ENCODE measurements at regions not wholly inside any gene's neighbourhood (a gene's known extent, or its start where the extent isn't known, plus 50 kb on each side); places are given as distances from the start of the nearest gene placed in this dataset.

GRCh38 chr4:188573104-188573503 is 433.9 kb downstream of the TRIML1 start:
- H3K36me3 Mint-ChIP-seq: no peaks in the 10 kb centered on the region
- no peak for DNase-seq
- H3K9me3 Mint-ChIP-seq: peaks cover 5 to 38% (median 16%) of the 10 kb centered on the region in 9 donors
- H3K27ac Mint-ChIP-seq: no peak overlapping the region
- no peaks in the 10 kb centered on the region for H3K27me3 Mint-ChIP-seq
- no peak overlapping the region for H3K4me3 Mint-ChIP-seq
- no peak for ATAC-seq
- POLR2A ChIA-PET: no interaction called here
- H3K4me1 Mint-ChIP-seq: peaks cover 0 to 3% (median 0%) of the 10 kb centered on the region in 4 donors

GRCh38 chr4:188578657-188579056 is 439.4 kb downstream of the TRIML1 start:
- DNase-seq: no peak
- Mint-ChIP-seq H3K36me3 (no peaks in the 10 kb centered on the region), H3K9me3 (peaks cover 8 to 37% (median 14%) of the 10 kb centered on the region in 9 donors), H3K4me3 (no peak overlapping the region), H3K27ac (no peak overlapping the region), H3K27me3 (no peaks in the 10 kb centered on the region), H3K4me1 (peaks cover 0 to 3% (median 0%) of the 10 kb centered on the region in 4 donors)
- no peak for ATAC-seq
- POLR2A ChIA-PET: no interaction called here

DNA sequence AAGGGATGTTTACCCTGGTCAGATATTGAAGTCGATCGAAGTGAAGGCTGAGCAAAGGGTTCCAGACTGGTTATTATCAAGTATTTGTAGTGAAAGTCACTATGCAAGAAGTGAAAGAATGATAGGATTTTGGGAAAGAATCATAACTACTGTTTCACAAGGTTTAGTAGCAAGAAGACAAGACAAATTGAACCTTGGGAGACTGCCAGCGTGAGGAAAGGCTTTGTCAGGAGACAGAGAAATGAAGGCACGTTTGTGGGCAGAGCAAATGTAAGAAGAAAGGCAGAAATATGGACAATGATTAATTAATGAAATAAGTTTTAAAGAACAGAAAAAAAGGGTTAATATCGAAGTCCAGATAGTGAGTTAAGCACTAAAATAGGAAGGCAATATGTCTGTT is 456.8 kb downstream of the TRIML1 start:
- Mint-ChIP-seq H3K4me1 (no peaks in the 10 kb centered on the region), H3K9me3 (peaks cover 0 to 36% (median 10%) of the 10 kb centered on the region in 9 donors), H3K27ac (no peak overlapping the region), H3K27me3 (no peaks in the 10 kb centered on the region), H3K4me3 (no peak overlapping the region), H3K36me3 (no peaks in the 10 kb centered on the region)
- ATAC-seq (no peak), DNase-seq (no peak)
- POLR2A ChIA-PET: no interaction called here

DNA sequence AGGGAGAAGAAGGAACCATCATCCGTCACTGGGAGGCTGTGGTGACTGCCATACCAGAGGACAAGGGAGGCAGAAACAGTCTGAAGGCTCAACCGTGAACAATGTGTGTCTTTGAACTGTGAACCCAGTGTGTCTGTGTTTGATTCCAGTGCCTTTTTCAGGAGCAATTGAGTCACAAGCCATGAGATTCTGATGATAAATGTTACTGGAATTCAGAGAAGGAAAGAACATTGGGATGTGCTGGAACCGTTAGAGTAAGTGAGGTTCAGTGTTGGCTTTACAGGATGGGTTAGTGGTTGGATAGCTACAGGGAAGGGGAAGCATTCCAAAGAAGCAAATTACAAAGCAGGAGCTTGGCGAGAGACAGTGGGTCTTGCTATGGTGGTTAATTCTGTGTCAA is 464.4 kb downstream of the TRIML1 start:
- no peak overlapping the region for H3K4me3 Mint-ChIP-seq
- POLR2A ChIA-PET: no interaction called here
- ATAC-seq (no peak), DNase-seq (no peak)
- H3K27me3 Mint-ChIP-seq: no peaks in the 10 kb centered on the region
- H3K36me3 Mint-ChIP-seq: no peaks in the 10 kb centered on the region
- H3K27ac Mint-ChIP-seq: no peak overlapping the region
- peaks cover 0 to 27% (median 18%) of the 10 kb centered on the region in 9 donors for H3K9me3 Mint-ChIP-seq
- peaks cover 0 to 2% (median 0%) of the 10 kb centered on the region in 4 donors for H3K4me1 Mint-ChIP-seq

DNA sequence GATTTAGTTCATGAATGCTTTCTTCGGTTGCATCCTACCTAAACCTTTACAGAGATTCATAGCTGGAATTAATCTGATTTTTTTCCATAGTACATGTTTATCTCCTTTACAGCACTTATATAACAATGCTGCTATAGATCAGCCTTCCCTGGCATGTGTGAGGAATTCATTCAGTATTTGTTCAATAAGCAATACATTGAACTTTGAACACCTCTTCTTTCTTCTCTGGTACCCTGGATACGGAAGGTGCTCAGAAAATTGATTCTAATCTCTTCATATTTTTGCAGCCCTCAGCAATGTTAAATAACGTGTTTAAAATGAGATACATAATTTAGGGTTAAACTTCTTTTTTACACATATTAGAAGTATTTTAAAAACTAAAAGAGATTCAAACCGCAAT is 467.4 kb downstream of the TRIML1 start:
- Mint-ChIP-seq H3K36me3 (no peaks in the 10 kb centered on the region), H3K27ac (no peak overlapping the region), H3K4me3 (no peak overlapping the region), H3K9me3 (peaks cover 2 to 19% (median 9%) of the 10 kb centered on the region in 9 donors), H3K27me3 (no peaks in the 10 kb centered on the region), H3K4me1 (peaks cover 0 to 2% (median 0%) of the 10 kb centered on the region in 4 donors)
- ATAC-seq (no peak), DNase-seq (no peak)
- POLR2A ChIA-PET: no interaction called here

- Mint-ChIP-seq H3K36me3 (no peaks in the 10 kb centered on the region), H3K4me3 (no peak overlapping the region), H3K9me3 (peaks cover 0 to 27% (median 9%) of the 10 kb centered on the region in 9 donors), H3K27ac (no peak overlapping the region), H3K4me1 (no peaks in the 10 kb centered on the region), H3K27me3 (no peaks in the 10 kb centered on the region)
- no peak for DNase-seq
- POLR2A ChIA-PET: no interaction called here
- no peak for ATAC-seq
These were observed 471.9 kb downstream of the TRIML1 start for GRCh38 chr4:188611143-188611542.

DNA sequence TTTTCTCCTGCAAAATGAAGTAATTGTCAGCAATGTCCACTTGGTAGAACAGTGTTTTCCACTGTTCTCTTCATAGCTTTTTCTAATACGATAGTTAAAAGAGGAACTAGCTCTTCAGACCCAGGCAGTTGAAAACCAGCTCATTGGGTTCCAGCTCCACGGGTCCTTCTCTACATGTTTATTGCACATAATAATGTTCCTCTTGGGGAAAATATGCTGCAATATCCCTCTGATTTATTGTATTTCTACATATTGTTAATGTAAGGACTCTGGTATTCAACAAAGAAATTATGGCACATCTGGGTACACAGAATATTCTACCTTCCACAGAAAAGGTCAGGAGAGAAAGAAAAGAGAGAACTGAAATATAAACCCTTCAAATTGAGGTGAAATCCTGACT is 473.4 kb downstream of the TRIML1 start:
- no peak overlapping the region for H3K4me3 Mint-ChIP-seq
- POLR2A ChIA-PET: no interaction called here
- H3K4me1 Mint-ChIP-seq: no peaks in the 10 kb centered on the region
- ATAC-seq (no peak), DNase-seq (no peak)
- H3K27ac Mint-ChIP-seq: no peak overlapping the region
- peaks cover 0 to 1% (median 0%) of the 10 kb centered on the region in 5 donors for H3K27me3 Mint-ChIP-seq
- peaks cover 0 to 37% (median 12%) of the 10 kb centered on the region in 9 donors for H3K9me3 Mint-ChIP-seq
- H3K36me3 Mint-ChIP-seq: peaks cover 0 to 4% (median 0%) of the 10 kb centered on the region in 3 donors

DNA sequence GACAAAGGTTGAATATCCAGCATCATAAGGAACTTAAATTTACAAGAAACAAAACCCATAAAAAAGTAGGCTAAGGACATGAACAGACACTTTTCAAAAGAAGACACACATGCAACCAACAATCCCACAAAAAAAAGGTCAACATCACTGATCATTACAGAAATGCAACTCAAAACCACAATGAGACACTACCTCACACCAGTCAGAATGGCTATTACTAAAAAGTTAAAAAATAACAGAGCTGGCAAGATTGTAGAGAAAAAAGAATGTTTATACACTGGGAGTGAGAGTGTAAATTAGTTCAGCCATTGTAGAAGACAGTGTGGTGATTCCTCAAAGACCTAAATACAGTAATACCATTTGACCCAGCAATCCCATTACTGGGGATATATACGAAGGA is 474.7 kb downstream of the TRIML1 start:
- Mint-ChIP-seq H3K9me3 (peaks cover 0 to 37% (median 15%) of the 10 kb centered on the region in 9 donors), H3K27me3 (peaks cover 0 to 1% (median 0%) of the 10 kb centered on the region in 5 donors), H3K4me3 (no peak overlapping the region), H3K4me1 (no peaks in the 10 kb centered on the region), H3K27ac (no peak overlapping the region), H3K36me3 (peaks cover 0 to 4% (median 0%) of the 10 kb centered on the region in 3 donors)
- no peak for DNase-seq
- POLR2A ChIA-PET: no interaction called here
- ATAC-seq: no peak

GRCh38 chr4:188619456-188620149 is 480.4 kb downstream of the TRIML1 start:
- H3K4me1 Mint-ChIP-seq: no peaks in the 10 kb centered on the region
- peaks cover 0 to 4% (median 0%) of the 10 kb centered on the region in 3 donors for H3K36me3 Mint-ChIP-seq
- H3K4me3 Mint-ChIP-seq: no peak overlapping the region
- H3K9me3 Mint-ChIP-seq: peaks cover 0 to 20% (median 14%) of the 10 kb centered on the region in 9 donors
- no peak for ATAC-seq
- no peak for DNase-seq
- peaks cover 0 to 1% (median 0%) of the 10 kb centered on the region in 5 donors for H3K27me3 Mint-ChIP-seq
- H3K27ac Mint-ChIP-seq: no peak overlapping the region
- POLR2A ChIA-PET: no interaction called here

DNA sequence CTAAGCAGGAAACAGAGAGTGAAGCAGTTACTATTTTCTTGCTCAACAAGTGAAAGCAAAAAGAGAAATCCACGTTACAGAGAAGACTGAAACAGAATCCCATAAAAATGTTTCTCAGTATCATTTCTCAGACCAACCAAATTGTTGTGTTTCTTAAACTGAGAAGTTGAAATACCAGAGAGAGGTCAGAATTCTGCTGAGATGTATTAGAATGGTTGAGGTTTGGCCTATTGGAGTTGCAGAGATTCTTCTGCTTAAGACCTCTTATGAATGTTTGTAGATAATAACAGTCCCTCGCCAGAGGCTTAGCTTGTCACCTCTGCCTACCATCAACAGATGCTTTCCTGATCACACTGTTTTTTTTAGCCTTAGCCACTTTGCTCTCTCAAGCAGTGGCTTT is 481.4 kb downstream of the TRIML1 start:
- DNase-seq (no peak), ATAC-seq (no peak)
- POLR2A ChIA-PET: no interaction called here
- Mint-ChIP-seq H3K4me1 (no peaks in the 10 kb centered on the region), H3K27ac (no peak overlapping the region), H3K27me3 (peaks cover 0 to 1% (median 0%) of the 10 kb centered on the region in 5 donors), H3K4me3 (no peak overlapping the region), H3K36me3 (peaks cover 0 to 4% (median 0%) of the 10 kb centered on the region in 3 donors), H3K9me3 (peaks cover 0 to 22% (median 13%) of the 10 kb centered on the region in 9 donors)

DNA sequence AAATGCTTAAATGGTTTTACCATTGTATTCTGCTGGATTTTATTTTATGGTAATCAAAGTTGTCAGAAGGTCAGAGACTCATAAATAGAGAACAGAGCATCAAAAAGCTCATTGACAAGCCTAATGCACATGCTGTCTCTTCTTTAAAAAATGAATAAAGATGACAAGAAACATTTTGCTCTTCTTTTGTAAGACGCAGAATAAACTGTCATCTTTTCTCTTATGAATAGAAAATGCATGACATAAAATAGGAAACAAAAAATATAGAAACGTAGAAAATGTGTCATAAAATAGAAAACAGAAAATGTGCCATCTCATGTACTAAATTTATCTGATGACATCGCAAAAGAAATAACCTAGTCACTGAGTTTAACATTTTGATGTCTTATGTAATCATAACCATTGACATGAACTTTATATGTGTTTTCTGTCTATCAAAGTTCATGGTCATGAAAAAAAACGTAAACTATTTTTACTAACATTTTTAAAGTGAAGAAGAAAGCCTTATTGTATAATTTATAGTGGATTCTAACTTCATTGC is 484.1 kb downstream of the TRIML1 start:
- ATAC-seq (no peak), DNase-seq (no peak)
- Mint-ChIP-seq H3K9me3 (peaks cover 4 to 24% (median 15%) of the 10 kb centered on the region in 9 donors), H3K27me3 (no peaks in the 10 kb centered on the region), H3K36me3 (peaks cover 0 to 5% (median 0%) of the 10 kb centered on the region in 3 donors), H3K27ac (no peak overlapping the region), H3K4me3 (no peak overlapping the region), H3K4me1 (no peaks in the 10 kb centered on the region)
- POLR2A ChIA-PET: no interaction called here

- no peak for ATAC-seq
These were observed 485.1 kb downstream of the TRIML1 start for GRCh38 chr4:188624370-188624769.

GRCh38 chr4:188627892-188628291 is 488.7 kb downstream of the TRIML1 start:
- H3K9me3 Mint-ChIP-seq: peaks cover 6 to 42% (median 15%) of the 10 kb centered on the region in 9 donors
- POLR2A ChIA-PET: no interaction called here
- no peaks in the 10 kb centered on the region for H3K27me3 Mint-ChIP-seq
- DNase-seq: no peak
- H3K27ac Mint-ChIP-seq: no peak overlapping the region
- no peaks in the 10 kb centered on the region for H3K4me1 Mint-ChIP-seq
- H3K4me3 Mint-ChIP-seq: no peak overlapping the region
- peaks cover 0 to 16% (median 0%) of the 10 kb centered on the region in 3 donors for H3K36me3 Mint-ChIP-seq
- ATAC-seq: no peak

More at GRCh38 chr4:188624370-188624769, 485.1 kb downstream of the TRIML1 start:
- H3K4me3 Mint-ChIP-seq: no peak overlapping the region
- H3K27ac Mint-ChIP-seq: no peak overlapping the region
- H3K4me1 Mint-ChIP-seq: no peaks in the 10 kb centered on the region
- peaks cover 0 to 5% (median 0%) of the 10 kb centered on the region in 3 donors for H3K36me3 Mint-ChIP-seq
- no peaks in the 10 kb centered on the region for H3K27me3 Mint-ChIP-seq
- DNase-seq: no peak
- H3K9me3 Mint-ChIP-seq: peaks cover 3 to 26% (median 11%) of the 10 kb centered on the region in 9 donors
- POLR2A ChIA-PET: no interaction called here
